ENCODE measurements at regions not wholly inside any gene's neighbourhood (a gene's known extent, or its start where the extent isn't known, plus 50 kb on each side); places are given as distances from the start of the nearest gene placed in this dataset.
"Not testable (repeated sequence)": the region's sequence is repeated elsewhere in the genome, so short reads cannot be mapped to it uniquely, and the experiment has no call there.

DNA sequence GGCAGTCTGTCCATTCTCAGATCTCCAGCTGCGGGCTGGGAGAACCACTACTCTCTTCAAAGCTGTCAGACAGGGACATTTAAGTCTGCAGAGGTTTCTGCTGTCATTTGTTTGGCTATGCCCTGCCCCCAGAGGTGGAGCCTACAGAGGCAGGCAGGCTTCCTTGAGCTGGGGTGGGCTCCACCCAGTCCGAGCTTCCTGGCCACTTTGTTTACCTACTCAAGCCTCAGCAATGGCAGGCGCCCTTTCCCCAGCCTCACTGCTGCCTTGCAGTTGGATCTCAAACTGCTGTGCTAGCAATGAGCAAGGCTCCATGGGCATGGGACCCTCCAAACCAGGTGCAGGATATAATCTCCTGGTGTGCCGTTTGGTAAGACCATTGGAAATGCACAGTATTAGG, 1154.5 kb upstream of the ACO1 start:
- TF ChIP-seq SUZ12 (IDR thresholded peaks at IDR 0.05; ENCODE audit: extremely low read depth, insufficient read depth, insufficient read length); YY1 (IDR thresholded peaks at IDR 0.05; ENCODE audit: insufficient read depth, insufficient read length); ZNF274 (IDR thresholded peaks at IDR 0.05; ENCODE audit: low read depth, low read length): not testable (repeated sequence)

Data from NT2/D1 (cell line).